ENCODE measurements at regions not wholly inside any gene's neighbourhood (a gene's known extent, or its start where the extent isn't known, plus 50 kb on each side); places are given as distances from the start of the nearest gene placed in this dataset.

DNA sequence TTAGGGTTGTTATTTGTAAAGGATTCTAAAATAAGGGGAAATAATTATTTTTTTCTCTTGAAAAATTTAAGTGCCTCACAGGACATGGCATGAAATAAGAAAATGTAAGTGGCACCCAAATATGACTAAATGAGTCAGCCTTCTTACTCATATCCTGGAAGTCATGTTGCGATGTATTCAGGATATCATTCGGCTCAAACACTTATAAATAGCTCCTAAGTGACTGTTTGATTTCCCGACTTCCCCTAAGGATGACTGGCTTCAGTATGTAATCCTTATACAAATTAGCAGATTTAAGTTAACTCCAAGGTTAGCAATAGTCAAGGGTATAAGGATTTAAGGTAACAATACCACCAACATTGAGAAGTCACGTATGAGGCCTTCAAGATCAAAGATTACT lies 57.3 kb upstream of the OSTN start:
- Histone ChIP-seq H3K36me3 (ENCODE audit: control insufficient read depth in 4 of 4, insufficient read depth in 3 of 4, low read depth in 1 of 4, low read length in 3 of 4) (no peaks in the 10 kb centered on the region), H3K27ac (ENCODE audit: low read depth in 1 of 2, low read length in 2 of 2) (no peak overlapping the region), H3K4me1 (ENCODE audit: control insufficient read depth in 4 of 4, insufficient read depth in 4 of 4, low read length in 3 of 4) (no peaks in the 10 kb centered on the region), H3K27me3 (ENCODE audit: control insufficient read depth in 4 of 4, insufficient read depth in 4 of 4, low read length in 3 of 4) (no peaks in the 10 kb centered on the region), H3K4me3 (ENCODE audit: low read depth in 1 of 3, low read length in 3 of 3) (no peak overlapping the region), H3K9ac (ENCODE audit: low read depth in 1 of 2, low read length in 2 of 2) (no peak overlapping the region), H3K9me3 (ENCODE audit: control insufficient read depth in 4 of 4, low read length in 3 of 4) (no peaks in the 10 kb centered on the region)
- no peak for DNase-seq (ENCODE audit: low spot score)
- TF ChIP-seq JUND (IDR thresholded peaks at IDR 0.05) (peak in 1 of 2 donors; percentile 57), TAF1 (conservative IDR thresholded peaks at IDR 0.05) (no peak)
- WGBS, result 78% methylated on average over 4 of the region's 4 CpGs

- Histone ChIP-seq H3K4me3 (ENCODE audit: low read depth in 1 of 3, low read length in 3 of 3) (no peak overlapping the region), H3K27me3 (ENCODE audit: control insufficient read depth in 4 of 4, insufficient read depth in 4 of 4, low read length in 3 of 4) (no peaks in the 10 kb centered on the region), H3K9ac (ENCODE audit: low read depth in 1 of 2, low read length in 2 of 2) (no peak overlapping the region), H3K27ac (ENCODE audit: low read depth in 1 of 2, low read length in 2 of 2) (no peak overlapping the region), H3K9me3 (ENCODE audit: control insufficient read depth in 4 of 4, low read length in 3 of 4) (no peaks in the 10 kb centered on the region), H3K4me1 (ENCODE audit: control insufficient read depth in 4 of 4, insufficient read depth in 4 of 4, low read length in 3 of 4) (no peaks in the 10 kb centered on the region), H3K36me3 (ENCODE audit: control insufficient read depth in 4 of 4, insufficient read depth in 3 of 4, low read depth in 1 of 4, low read length in 3 of 4) (no peaks in the 10 kb centered on the region)
- WGBS, result 85% methylated on average over 3 of the region's 3 CpGs
- TF ChIP-seq, protein P1, sequence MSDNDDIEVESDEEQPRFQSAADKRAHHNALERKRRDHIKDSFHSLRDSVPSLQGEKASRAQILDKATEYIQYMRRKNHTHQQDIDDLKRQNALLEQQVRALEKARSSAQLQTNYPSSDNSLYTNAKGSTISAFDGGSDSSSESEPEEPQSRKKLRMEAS (IDR thresholded peaks at IDR 0.05), result no peak
- TF ChIP-seq FOXA1 (IDR thresholded peaks at IDR 0.05) (no peak), HNF4G (IDR thresholded peaks at IDR 0.05) (no peak), ATF3 (IDR thresholded peaks at IDR 0.05) (no peak), NR2F2 (IDR thresholded peaks at IDR 0.05) (no peak), CTCF (IDR thresholded peaks at IDR 0.05; ENCODE audit: low read depth, low read length, missing input control) (no peak), YY1 (IDR thresholded peaks at IDR 0.05) (no peak), TAF1 (conservative IDR thresholded peaks at IDR 0.05) (no peak), HNF4A (conservative IDR thresholded peaks at IDR 0.05) (no peak), JUND (IDR thresholded peaks at IDR 0.05) (no peak), EGR1 (IDR thresholded peaks at IDR 0.05; ENCODE audit: low read depth in 2 of 2) (no peak)
- TF ChIP-seq, protein P2, sequence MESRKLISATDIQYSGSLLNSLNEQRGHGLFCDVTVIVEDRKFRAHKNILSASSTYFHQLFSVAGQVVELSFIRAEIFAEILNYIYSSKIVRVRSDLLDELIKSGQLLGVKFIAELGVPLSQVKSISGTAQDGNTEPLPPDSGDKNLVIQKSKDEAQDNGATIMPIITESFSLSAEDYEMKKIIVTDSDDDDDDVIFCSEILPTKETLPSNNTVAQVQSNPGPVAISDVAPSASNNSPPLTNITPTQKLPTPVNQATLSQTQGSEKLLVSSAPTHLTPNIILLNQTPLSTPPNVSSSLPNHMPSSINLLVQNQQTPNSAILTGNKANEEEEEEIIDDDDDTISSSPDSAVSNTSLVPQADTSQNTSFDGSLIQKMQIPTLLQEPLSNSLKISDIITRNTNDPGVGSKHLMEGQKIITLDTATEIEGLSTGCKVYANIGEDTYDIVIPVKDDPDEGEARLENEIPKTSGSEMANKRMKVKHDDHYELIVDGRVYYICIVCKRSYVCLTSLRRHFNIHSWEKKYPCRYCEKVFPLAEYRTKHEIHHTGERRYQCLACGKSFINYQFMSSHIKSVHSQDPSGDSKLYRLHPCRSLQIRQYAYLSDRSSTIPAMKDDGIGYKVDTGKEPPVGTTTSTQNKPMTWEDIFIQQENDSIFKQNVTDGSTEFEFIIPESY (IDR thresholded peaks at IDR 0.05), result no peak
- TF ChIP-seq, protein P3, sequence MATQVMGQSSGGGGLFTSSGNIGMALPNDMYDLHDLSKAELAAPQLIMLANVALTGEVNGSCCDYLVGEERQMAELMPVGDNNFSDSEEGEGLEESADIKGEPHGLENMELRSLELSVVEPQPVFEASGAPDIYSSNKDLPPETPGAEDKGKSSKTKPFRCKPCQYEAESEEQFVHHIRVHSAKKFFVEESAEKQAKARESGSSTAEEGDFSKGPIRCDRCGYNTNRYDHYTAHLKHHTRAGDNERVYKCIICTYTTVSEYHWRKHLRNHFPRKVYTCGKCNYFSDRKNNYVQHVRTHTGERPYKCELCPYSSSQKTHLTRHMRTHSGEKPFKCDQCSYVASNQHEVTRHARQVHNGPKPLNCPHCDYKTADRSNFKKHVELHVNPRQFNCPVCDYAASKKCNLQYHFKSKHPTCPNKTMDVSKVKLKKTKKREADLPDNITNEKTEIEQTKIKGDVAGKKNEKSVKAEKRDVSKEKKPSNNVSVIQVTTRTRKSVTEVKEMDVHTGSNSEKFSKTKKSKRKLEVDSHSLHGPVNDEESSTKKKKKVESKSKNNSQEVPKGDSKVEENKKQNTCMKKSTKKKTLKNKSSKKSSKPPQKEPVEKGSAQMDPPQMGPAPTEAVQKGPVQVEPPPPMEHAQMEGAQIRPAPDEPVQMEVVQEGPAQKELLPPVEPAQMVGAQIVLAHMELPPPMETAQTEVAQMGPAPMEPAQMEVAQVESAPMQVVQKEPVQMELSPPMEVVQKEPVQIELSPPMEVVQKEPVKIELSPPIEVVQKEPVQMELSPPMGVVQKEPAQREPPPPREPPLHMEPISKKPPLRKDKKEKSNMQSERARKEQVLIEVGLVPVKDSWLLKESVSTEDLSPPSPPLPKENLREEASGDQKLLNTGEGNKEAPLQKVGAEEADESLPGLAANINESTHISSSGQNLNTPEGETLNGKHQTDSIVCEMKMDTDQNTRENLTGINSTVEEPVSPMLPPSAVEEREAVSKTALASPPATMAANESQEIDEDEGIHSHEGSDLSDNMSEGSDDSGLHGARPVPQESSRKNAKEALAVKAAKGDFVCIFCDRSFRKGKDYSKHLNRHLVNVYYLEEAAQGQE (IDR thresholded peaks at IDR 0.05), result no peak
- no peak for DNase-seq (ENCODE audit: low spot score)
These were observed 59.3 kb upstream of the OSTN start for GRCh38 chr3:191139736-191140135.
